GM19099 (cell line): ENCODE measurements at regions not wholly inside any gene's neighbourhood (a gene's known extent, or its start where the extent isn't known, plus 50 kb on each side); places are given as distances from the start of the nearest gene placed in this dataset.

Source experiments
- POLR2A ChIP-seq: IDR thresholded peaks from 3 replicates; pipeline ENCODE4 v1.6.1; 2011; ENCODE audit warnings: low read depth; ENCODE audit not compliant: insufficient read length; ENCODE audit errors: extremely low read depth

DNA sequence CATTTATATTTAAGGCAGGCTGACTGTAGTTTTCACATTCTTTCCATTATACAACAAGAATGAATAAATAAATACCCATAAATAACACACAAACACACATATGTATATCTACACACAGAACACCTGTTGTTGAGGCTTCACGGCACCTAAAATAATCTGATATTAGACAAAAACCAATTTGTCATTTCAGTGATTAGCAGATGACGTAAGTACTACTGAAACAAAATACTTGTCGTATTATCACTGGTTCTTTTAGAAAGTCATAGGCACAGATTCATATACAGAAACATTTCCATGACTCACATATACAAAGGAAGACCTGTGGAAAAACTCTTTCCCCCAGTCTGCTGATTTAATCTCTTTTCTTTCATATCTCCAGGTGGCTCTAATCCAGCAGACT lies 1113.4 kb upstream of the FANCL start:
- TF ChIP-seq POLR2A: no peak

DNA sequence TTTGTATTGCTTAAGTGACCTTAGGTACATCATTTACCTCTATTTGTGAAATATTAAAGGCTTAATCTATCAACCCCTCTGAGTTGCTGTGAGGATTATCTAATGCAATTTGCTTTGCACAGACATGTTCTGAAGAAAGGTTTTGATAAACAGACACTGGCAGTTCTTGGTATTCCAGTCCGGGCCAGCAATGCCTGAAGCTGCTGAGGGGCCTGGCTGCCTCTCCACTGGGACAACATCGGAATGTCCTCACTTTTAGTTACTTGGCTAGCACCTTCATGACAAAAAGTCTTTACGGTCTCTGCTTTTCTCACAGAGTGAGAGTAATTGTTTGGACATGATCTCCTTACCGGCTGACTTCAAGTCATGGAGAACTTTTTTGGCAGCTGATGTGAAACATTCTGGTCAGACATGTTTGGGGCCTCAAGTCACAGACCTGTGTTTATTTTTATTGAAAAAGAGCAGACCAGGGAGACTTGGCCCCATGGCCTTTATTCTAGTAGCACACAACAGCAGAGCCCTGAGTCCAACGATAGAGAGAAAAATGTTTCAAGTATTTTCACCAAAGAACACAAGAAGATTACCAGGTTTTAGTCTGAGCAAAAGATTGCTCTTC lies 1112.3 kb upstream of the FANCL start:
- TF ChIP-seq POLR2A: no peak

DNA sequence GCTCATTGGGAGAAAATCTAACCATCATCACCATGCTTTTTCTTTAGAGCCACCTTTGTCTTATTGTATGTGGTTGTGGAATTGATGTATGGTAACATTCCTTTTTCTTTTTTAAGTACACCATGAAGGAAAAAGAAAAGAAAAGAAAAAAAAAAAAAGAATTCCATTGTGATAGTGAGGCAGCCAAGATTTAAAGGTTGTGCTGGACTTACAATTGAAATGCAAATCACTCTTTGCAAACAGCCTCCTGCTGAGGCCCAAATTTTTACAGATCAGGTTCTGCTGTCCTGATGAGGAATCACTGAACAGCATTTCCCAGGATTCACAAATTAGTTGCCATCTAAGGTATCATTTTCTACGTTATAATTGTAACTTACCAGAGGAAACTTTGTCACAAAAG lies 1101.0 kb upstream of the FANCL start:
- no peak for TF ChIP-seq POLR2A

- no peak for TF ChIP-seq POLR2A
These were observed 1098.7 kb upstream of the FANCL start for GRCh38 chr2:59339837-59340207.

DNA sequence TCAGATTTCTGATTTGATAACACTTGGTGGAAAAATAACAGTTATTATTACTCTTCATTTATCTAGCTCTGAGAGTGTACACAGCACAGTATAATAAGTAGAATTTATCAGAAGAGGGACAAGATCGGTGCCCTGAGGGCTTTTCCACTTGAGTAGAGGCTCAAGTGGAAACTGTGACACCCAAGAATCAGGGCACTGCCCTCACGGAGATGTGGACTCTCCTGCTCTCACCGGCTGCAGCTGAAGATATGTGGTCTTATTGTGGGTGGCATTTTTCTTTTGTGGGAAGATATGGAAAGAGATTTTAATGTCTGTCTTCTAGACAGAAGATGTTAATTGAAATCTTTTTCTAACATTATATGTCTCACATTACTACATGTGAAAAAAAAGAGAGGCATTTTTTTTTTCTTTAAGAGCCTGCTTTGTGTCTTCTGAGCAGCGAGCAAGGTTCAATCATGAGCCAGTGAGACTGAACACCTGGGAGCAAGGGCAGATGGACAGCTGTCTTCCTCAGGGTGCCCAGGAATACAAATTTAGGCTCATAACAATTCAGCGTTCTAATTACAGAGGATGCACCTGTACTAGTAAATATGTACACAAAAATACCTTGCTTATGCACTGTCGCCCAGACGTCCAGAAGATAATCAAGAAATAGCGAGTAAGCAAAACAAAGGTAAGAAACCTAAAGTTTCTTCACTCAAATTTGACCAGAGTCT lies 1098.2 kb upstream of the FANCL start:
- TF ChIP-seq POLR2A: no peak

- no peak for TF ChIP-seq POLR2A
These were observed 1091.9 kb upstream of the FANCL start for GRCh38 chr2:59333007-59333406.

- no peak for TF ChIP-seq POLR2A
These were observed 1081.7 kb upstream of the FANCL start for GRCh38 chr2:59322870-59323269.

DNA sequence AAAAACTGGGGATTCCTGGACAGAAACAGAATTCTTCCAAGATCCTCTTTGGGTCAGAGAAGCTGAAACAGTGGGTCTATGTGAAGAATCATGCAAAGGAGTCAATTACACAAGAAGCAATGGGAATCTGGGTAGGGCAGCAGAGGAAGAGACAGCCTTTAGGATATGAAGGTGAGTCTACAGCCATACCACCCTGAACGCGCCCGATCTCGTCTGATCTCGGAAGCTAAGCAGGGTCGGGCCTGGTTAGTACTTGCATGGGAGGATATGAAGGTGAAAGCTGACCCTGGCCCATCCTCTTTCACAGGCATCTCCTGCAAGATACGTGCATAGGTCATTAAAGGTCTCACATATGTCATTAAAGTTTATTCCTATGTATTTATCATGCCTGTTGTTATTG lies 1080.9 kb upstream of the FANCL start:
- no peak for TF ChIP-seq POLR2A

GRCh38 chr2:59314031-59314766 lies 1073.1 kb upstream of the FANCL start:
- no peak for TF ChIP-seq POLR2A

DNA sequence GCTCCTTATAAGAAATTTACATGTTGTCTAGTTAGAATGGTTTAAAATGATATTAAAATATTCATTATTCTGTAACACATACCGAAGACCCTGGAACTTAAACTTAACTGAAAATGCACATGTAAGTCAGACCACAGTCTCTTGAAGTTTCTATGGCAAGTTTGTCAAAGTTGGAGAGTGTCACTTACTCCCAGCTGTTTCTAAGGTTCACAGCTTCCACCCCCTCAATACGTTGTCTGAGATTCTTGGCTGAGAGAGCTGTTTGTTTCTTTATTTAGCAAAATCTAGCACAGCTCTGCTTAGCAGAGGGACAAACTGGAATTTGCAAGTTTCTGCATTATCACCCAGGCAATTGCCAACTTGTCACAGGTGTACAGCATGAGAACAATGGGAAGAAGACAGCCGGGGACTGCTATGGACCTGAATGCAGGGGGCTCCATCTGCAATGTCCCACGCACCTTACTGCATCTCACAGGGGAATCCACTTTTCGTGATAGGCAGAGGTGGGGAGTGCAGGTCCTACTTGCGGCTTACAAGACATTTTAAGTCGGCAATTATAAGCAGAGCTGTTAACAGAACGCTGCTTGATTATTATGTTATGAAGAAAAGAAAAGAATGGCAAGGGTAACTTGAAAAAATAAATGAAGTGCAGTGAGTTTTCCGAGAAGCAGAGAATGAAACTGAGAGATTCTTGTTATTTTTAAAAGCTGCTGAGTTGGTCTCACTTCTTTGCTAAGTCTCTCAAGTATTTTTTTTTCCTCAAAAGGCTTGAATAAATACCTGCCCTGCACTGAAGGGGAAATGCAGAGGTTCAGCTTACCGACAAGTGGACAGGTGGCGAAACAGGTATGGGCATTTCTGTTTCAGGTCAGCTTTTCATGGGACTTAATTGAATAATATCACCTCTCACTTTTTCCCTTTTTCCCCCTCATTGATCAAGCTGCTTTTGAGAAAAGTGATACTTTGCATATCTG lies 1072.1 kb upstream of the FANCL start:
- TF ChIP-seq POLR2A: no peak

GRCh38 chr2:59312029-59312428 lies 1070.9 kb upstream of the FANCL start:
- no peak for TF ChIP-seq POLR2A

DNA sequence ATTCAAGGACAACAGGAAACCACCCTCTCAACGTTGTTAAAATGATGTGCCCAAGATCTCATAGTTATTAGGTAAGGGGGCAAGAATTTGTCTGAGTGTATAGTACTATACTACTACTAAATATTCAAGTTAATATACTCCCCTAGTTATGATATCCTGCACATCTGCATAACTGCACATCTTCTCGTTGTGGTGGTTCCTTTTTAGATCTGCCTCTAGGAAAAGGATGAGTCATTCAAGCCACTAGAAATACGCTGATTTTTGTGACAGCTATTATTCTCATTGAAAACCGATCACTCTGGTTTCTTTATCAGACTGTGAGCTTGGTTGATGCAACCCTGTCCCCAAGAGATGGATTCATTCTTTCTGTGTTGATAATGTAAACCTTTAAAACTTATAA lies 1067.0 kb upstream of the FANCL start:
- TF ChIP-seq POLR2A: no peak

GRCh38 chr2:59307196-59307595 lies 1066.1 kb upstream of the FANCL start:
- no peak for TF ChIP-seq POLR2A

DNA sequence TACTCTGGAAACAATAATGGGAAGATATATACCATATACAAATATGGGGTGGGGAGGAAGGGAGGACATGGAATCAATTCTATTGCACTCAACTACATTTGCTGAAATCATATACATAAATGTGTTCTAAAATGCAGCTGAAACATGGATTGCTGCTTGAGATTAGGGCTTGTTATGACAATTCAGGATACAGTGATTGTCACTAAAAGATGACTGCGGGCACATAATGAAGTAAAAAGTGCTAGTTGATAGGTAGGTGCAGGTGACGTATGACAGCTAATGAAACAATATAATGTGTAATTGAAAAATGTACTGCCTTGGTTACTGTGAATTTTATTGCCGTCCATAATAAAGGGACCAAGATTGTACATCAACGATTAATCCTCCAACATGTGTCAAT lies 1062.1 kb upstream of the FANCL start:
- no peak for TF ChIP-seq POLR2A

DNA sequence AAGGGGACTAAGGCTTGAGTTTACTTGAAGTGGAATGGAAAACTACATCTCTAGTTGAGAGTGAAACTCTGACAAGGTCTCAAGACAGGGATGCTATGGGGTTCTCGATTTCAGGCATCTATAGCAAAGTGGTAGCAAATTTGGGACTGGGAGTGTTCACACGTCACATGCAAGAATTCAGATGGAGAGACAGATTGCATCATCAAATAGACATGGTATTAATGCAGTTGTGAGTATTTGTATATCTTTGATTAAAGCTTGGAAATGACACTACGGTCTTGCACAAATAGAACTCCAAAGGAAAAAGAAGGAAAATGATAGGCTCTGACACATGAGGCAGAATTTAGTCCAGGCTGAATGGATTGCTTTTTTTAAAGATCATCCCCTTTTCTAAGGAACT lies 1061.6 kb upstream of the FANCL start:
- TF ChIP-seq POLR2A: no peak
